ENCODE measurements at regions not wholly inside any gene's neighbourhood (a gene's known extent, or its start where the extent isn't known, plus 50 kb on each side); places are given as distances from the start of the nearest gene placed in this dataset.

DNA sequence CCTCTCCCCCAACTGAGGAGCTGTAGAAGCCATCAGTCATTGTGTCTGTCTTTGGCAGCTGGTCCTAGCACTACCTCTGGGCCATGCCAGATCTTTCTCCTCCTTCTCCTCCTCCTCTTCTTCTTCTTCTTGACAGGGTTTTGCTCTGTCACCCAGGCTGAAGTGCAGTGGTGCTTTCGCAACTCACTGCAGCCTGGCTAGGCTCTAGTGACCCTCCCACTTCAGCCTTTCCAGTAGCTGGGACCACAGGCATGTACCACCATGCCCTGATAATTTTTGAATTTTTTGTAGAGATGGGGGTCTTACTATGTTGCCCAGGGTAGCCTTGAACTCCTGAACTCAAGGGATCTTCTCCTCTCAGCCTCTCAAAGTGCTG, 50.1 kb upstream of the SHANK2 start:
- POLR2A ChIA-PET, result no interaction called here
- DNase-seq (ENCODE audit: extremely low read depth in 1 of 4, low spot score in 3 of 4), result no peak
- Histone ChIP-seq H3K9me1 (ENCODE audit: control insufficient read depth, insufficient read depth, low read length) (no peaks in the 10 kb centered on the region), H4K20me1 (replicated peaks; ENCODE audit: control insufficient read depth, insufficient read depth, low read length) (0 out of 2 replicates have a peak, but pooled peaks cover 5% of the 10 kb centered on the region), H3K27ac (ENCODE audit: extremely low read depth, low read depth, low read length) (no peak overlapping the region), H2AFZ (ENCODE audit: low read depth, low read length) (no peak overlapping the region), H3K4me2 (ENCODE audit: insufficient read depth, low read length) (no peak overlapping the region), H3K4me1 (replicated peaks in 1 of 2; ENCODE audit: control insufficient read depth in 2 of 2, insufficient read depth in 2 of 2, low read length in 2 of 2) (no peaks in the 10 kb centered on the region), H3K9ac (ENCODE audit: insufficient read depth in 1 of 2, low read depth in 2 of 2, low read length in 2 of 2) (no peak overlapping the region), H3K36me3 (ENCODE audit: control insufficient read depth, insufficient read depth, low read length) (no peaks in the 10 kb centered on the region), H3K9me3 (replicated peaks; ENCODE audit: control insufficient read depth, insufficient read depth, low read depth, low read length) (no peaks in the 10 kb centered on the region), H3K27me3 (ENCODE audit: control insufficient read depth in 2 of 2, insufficient read depth in 2 of 2, low read length in 2 of 2) (peaks cover 9 to 46% of the 10 kb centered on the region in 2 experiments; a peak in 4 of 5 replicates), H3K79me2 (ENCODE audit: control insufficient read depth, insufficient read depth, low read length) (no peaks in the 10 kb centered on the region), H3K4me3 (no peak overlapping the region)
- in situ Hi-C loops (cut with MboI), result no loop called here
- intact Hi-C loops (cut with micrococcal nuclease), result no loop called here
- FAIRE-seq, result no peak
- TF ChIP-seq PURB (CRISPR knock-in tag; IDR thresholded peaks at IDR 0.05; ENCODE audit: low read depth) (no peak), SP1 (CRISPR knock-in tag; IDR thresholded peaks at IDR 0.05) (no peak), POLR2AphosphoS5 (IDR thresholded peaks at IDR 0.05; ENCODE audit: control insufficient read depth, insufficient read depth, low read depth, low read length) (no peak), PHB2 (IDR thresholded peaks at IDR 0.05; ENCODE audit: low read depth) (no peak), CBFA2T3 (IDR thresholded peaks at IDR 0.05) (no peak), HDAC3 (IDR thresholded peaks at IDR 0.05; ENCODE audit: borderline replicate concordance, partially characterized antibody) (no peak)
- TF ChIP-seq, protein P1, sequence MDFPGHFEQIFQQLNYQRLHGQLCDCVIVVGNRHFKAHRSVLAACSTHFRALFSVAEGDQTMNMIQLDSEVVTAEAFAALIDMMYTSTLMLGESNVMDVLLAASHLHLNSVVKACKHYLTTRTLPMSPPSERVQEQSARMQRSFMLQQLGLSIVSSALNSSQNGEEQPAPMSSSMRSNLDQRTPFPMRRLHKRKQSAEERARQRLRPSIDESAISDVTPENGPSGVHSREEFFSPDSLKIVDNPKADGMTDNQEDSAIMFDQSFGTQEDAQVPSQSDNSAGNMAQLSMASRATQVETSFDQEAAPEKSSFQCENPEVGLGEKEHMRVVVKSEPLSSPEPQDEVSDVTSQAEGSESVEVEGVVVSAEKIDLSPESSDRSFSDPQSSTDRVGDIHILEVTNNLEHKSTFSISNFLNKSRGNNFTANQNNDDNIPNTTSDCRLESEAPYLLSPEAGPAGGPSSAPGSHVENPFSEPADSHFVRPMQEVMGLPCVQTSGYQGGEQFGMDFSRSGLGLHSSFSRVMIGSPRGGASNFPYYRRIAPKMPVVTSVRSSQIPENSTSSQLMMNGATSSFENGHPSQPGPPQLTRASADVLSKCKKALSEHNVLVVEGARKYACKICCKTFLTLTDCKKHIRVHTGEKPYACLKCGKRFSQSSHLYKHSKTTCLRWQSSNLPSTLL (IDR thresholded peaks at IDR 0.05), result no peak
- WGBS (ENCODE audit: insufficient coverage, low coverage, missing lambda C conversion rate), result 0% methylated on average over 1 of the region's 1 CpG
- BruUV-seq (replicated peaks), result no TSS peak
- ATAC-seq, result no peak
- CTCF ChIA-PET (ENCODE audit: low intra/inter-chr PET ratio), result no interaction called here
